C4-2B (cell line): ENCODE measurements at regions not wholly inside any gene's neighbourhood (a gene's known extent, or its start where the extent isn't known, plus 50 kb on each side); places are given as distances from the start of the nearest gene placed in this dataset.

ENCODE experiments used
- ZFX ChIP-seq: fragments of 450-650 bp; IDR thresholded peaks from 2 replicates; pipeline ENCODE4 v1.6.1; 2017
- TF ChIP-seq, protein P1 (sequence below): fragments of 450-650 bp; conservative IDR thresholded peaks from 2 replicates; pipeline ENCODE4 v1.5.1; 2017; ENCODE audit warnings: mild to moderate bottlenecking

DNA sequence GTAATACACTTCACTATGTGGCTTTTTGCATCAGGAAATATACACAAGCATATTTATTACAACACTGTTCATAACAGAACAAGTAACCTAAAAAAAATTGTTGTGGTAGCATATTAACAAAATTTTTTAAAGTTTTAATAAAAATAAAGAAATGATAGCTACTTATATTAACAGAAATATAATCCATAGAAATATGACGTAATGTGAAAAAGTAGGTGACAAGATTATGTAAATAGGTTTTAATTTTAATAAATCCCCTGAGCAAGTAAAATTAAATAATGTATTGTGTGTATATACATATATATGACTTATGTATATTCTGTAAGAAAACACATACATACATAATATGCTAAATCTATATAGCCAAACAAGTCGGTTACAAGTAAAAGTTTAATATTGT, 359.9 kb downstream of the SEC16B start:
- TF ChIP-seq, protein P1, sequence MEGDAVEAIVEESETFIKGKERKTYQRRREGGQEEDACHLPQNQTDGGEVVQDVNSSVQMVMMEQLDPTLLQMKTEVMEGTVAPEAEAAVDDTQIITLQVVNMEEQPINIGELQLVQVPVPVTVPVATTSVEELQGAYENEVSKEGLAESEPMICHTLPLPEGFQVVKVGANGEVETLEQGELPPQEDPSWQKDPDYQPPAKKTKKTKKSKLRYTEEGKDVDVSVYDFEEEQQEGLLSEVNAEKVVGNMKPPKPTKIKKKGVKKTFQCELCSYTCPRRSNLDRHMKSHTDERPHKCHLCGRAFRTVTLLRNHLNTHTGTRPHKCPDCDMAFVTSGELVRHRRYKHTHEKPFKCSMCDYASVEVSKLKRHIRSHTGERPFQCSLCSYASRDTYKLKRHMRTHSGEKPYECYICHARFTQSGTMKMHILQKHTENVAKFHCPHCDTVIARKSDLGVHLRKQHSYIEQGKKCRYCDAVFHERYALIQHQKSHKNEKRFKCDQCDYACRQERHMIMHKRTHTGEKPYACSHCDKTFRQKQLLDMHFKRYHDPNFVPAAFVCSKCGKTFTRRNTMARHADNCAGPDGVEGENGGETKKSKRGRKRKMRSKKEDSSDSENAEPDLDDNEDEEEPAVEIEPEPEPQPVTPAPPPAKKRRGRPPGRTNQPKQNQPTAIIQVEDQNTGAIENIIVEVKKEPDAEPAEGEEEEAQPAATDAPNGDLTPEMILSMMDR = no peak
- no peak for TF ChIP-seq ZFX
